Stomach (tissue), 8 donors: ENCODE measurements at regions not wholly inside any gene's neighbourhood (a gene's known extent, or its start where the extent isn't known, plus 50 kb on each side); places are given as distances from the start of the nearest gene placed in this dataset.
"Not testable (repeated sequence)": the region's sequence is repeated elsewhere in the genome, so short reads cannot be mapped to it uniquely, and the experiment has no call there.

Experiments used
- DNase-seq, 2 donors: peaks; one replicate each; pipeline versions ENCODE4 v3.0.0 to v3.0.0-alpha.2; 2013 to 2019
- H3K27ac ChIP-seq, 5 donors: fragments of 200-600 bp in 4 of 5; sonication (generic) in 4 of 5; one replicate each; pipeline ENCODE4 v1.5.1; 2013 to 2019; ENCODE audit warnings: mild to moderate bottlenecking in 1 of 5, moderate library complexity in 1 of 5
- H3K27me3 ChIP-seq, 3 donors: fragments of 200-600 bp; sonication (generic); one replicate each; pipeline ENCODE4 v1.5.1; 2017 to 2019; ENCODE audit warnings: mixed run types in 1 of 3
- H3K36me3 ChIP-seq, 4 donors: fragments of 200-600 bp; sonication (generic); 1 replicate in 3 of 4; 2 replicates in 1 of 4; pipeline ENCODE4 v1.5.1; 2016 to 2019
- H3K4me1 ChIP-seq, 4 donors: fragments of 200-600 bp; sonication (generic); one replicate each; pipeline ENCODE4 v1.5.1; 2016 to 2019
- H3K4me3 ChIP-seq, 4 donors: fragments of 200-600 bp; sonication (generic) in 3 of 4; one replicate each; pipeline ENCODE4 v1.5.1; 2016 to 2019; ENCODE audit warnings: mild to moderate bottlenecking in 1 of 4
- H3K9me3 ChIP-seq, 4 donors: fragments of 200-600 bp; sonication (generic); one replicate each; pipeline ENCODE4 v1.5.1; 2016 to 2019
- EP300 ChIP-seq: sonication (generic); formaldehyde crosslinking; IDR thresholded peaks from one replicate; pipeline ENCODE4 v1.6.1; 2017; ENCODE audit warnings: antibody characterized with exemption
- POLR2A ChIP-seq, 4 donors: fragments of 450-650 bp; IDR thresholded peaks; one replicate each; pipeline ENCODE4 v1.6.1; 2016; ENCODE audit warnings: antibody characterized with exemption in 4 of 4, control low read depth in 2 of 4, mild to moderate bottlenecking in 1 of 4, moderate library complexity in 1 of 4
- POLR2AphosphoS5 ChIP-seq, 3 donors: sonication (generic); formaldehyde crosslinking; IDR thresholded peaks; one replicate each; pipeline ENCODE4 v1.6.1; 2016; ENCODE audit warnings: antibody characterized with exemption in 3 of 3
- WGBS, 5 donors: extraction: QIAGEN DNeasy Blood & Tissue Kit in 3 of 5; methylation state at CpG; one replicate each; pipeline versions ENCODE4 v1.1.5 to v1.1.7; 2013 to 2018; 5-methylcytosine and 5-hydroxymethylcytosine counted together
- intact Hi-C: fragments of 100-400 bp; cut with DNase I; formaldehyde crosslinking; loops from one replicate; pipeline ENCODE4 v1.15.1; 2023; ENCODE audit warnings: low total_unique reads
- TF ChIP-seq, protein P1 (sequence below), 7 experiments: fragments of 450-650 bp in 4 of 7; fragments of 200-600 bp in 3 of 7; sonication (generic) in 3 of 7; IDR thresholded peaks; one replicate each; pipeline ENCODE4 v1.5.1; 2016 to 2019; ENCODE audit warnings: antibody characterized with exemption in 7 of 7, control low read depth in 2 of 7, mild to moderate bottlenecking in 1 of 7
- donor health status: healthy with polysubstance abuse.
- donor health status: Bipolar disorder and iron deficiency.
- donor health status: healthy.

DNA sequence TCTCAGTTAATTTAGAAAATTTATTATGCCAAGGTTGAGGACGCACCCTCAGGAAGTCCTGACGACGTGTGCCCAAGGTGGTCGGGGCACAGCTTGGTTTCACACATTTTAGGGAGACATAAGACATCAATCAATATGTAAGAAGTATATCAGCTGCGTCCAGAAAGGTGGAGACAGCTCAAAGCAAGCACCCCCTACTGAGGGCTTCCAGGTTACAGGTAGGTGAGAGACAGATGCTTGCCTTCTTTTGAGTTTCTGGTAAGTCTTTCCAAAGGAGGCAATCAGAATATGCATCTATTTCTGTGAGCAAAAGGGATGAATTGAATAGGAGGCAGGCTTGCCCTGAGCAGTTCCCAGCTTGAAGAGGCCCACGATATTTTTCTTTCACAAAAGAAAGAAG is 614.3 kb downstream of the XPNPEP1 start:
- Histone ChIP-seq H3K4me3 (no peak overlapping the region), H3K36me3 (no peaks in the 10 kb centered on the region), H3K27ac (no peak overlapping the region), H3K4me1 (no peaks in the 10 kb centered on the region), H3K9me3 (no peaks in the 10 kb centered on the region), H3K27me3 (no peaks in the 10 kb centered on the region)
- intact Hi-C loops: no loop called here
- DNase-seq: no peak
- WGBS, 5 donors: 49 to 62% (median 52%) methylated on average over 6 of the region's 6 CpGs
- TF ChIP-seq, protein P1, sequence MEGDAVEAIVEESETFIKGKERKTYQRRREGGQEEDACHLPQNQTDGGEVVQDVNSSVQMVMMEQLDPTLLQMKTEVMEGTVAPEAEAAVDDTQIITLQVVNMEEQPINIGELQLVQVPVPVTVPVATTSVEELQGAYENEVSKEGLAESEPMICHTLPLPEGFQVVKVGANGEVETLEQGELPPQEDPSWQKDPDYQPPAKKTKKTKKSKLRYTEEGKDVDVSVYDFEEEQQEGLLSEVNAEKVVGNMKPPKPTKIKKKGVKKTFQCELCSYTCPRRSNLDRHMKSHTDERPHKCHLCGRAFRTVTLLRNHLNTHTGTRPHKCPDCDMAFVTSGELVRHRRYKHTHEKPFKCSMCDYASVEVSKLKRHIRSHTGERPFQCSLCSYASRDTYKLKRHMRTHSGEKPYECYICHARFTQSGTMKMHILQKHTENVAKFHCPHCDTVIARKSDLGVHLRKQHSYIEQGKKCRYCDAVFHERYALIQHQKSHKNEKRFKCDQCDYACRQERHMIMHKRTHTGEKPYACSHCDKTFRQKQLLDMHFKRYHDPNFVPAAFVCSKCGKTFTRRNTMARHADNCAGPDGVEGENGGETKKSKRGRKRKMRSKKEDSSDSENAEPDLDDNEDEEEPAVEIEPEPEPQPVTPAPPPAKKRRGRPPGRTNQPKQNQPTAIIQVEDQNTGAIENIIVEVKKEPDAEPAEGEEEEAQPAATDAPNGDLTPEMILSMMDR (IDR thresholded peaks at IDR 0.05): no peak

DNA sequence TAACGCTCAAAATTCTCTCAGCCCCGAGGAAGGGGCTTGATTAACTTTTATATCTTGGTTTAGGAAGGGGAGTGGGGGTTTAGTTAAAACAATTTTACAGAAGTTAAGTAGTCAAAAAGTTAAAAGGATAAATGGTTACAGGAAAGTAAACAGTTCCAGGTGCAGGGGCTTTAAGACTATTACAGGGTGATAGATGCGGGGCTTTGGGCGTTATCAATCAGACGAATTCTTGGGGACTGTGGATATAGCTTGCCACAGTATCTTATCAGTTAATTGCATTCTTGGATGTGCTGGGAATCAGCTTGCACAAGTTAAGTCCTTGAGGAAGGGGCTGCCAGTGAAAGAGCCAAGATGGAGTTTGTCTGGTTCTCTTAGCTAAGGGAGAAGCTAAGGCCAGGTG is 616.2 kb downstream of the XPNPEP1 start:
- 17 to 53% (median 34%) methylated on average over 5 of the region's 5 CpGs for WGBS, 5 donors
- H3K4me1 ChIP-seq, intact Hi-C loops: not testable (repeated sequence)

DNA sequence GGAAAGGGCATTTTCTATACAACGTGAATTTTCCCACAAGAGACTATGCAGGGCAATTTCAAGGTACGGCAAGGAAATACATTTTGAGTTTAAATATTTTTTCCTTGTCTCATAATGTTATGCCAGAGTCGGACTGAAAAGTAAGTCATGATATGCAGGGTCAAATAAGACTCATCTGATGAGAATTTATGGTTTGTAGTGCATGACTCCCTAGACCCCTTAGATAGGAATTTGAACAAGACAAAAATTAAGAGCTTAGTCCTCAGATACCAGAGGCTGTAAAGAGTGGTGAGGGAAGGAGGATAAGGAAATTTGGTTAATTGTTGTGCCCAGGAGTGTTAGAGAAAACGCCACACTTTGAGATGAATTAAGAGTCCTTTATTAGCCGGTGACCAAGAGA is 616.6 kb downstream of the XPNPEP1 start:
- TF ChIP-seq POLR2AphosphoS5 (IDR thresholded peaks at IDR 0.05) (no peak), POLR2A (IDR thresholded peaks at IDR 0.05) (no peak), EP300 (no peak)
- TF ChIP-seq, protein P1 (IDR thresholded peaks at IDR 0.05): no peak
- 27 to 39% (median 31%) methylated on average over 5 of the region's 5 CpGs for WGBS, 5 donors
- H3K27ac ChIP-seq: no peak overlapping the region
- H3K27me3 ChIP-seq: no peaks in the 10 kb centered on the region
- no peak for DNase-seq
- H3K4me1 ChIP-seq: no peaks in the 10 kb centered on the region
- no peaks in the 10 kb centered on the region for H3K36me3 ChIP-seq
- H3K9me3 ChIP-seq: no peaks in the 10 kb centered on the region
- intact Hi-C loops: no loop called here
- H3K4me3 ChIP-seq: no peak overlapping the region

More for the DNA sequence above, 616.2 kb downstream of the XPNPEP1 start:
- not testable (repeated sequence) for H3K36me3 ChIP-seq, H3K27me3 ChIP-seq, H3K4me3 ChIP-seq, H3K27ac ChIP-seq, DNase-seq, H3K9me3 ChIP-seq

DNA sequence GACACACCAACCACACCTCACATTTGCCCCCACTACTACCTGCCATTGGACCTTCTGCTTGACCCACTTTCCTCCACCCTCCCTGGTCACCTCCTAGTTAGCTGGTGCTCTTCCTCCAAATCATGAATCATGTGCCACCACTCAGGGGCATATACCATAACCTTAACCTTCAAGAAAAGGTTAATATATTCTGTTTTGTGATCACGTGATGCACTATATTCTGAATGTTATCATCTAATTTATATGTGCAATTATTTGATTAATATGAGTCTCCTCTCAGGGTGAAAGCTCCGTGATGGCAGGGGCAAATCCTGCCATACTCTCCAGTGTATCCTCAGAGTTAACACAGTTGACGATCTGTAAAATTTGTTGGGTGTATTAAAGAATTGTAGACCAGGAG is 635.5 kb downstream of the XPNPEP1 start:
- no peak for DNase-seq
- H3K27ac ChIP-seq: no peak overlapping the region
- intact Hi-C loops: no loop called here
- 77 to 86% (median 80%) methylated on average over 3 of the region's 3 CpGs for WGBS, 5 donors
- H3K36me3 ChIP-seq: no peaks in the 10 kb centered on the region
- peaks cover 0 to 4% (median 1%) of the 10 kb centered on the region in 4 donors for H3K4me1 ChIP-seq
- no peaks in the 10 kb centered on the region for H3K9me3 ChIP-seq
- no peaks in the 10 kb centered on the region for H3K27me3 ChIP-seq
- H3K4me3 ChIP-seq: no peak overlapping the region
- no peak for TF ChIP-seq POLR2A (IDR thresholded peaks at IDR 0.05)
- TF ChIP-seq, protein P1 (IDR thresholded peaks at IDR 0.05): no peak
- no peak for TF ChIP-seq EP300
- no peak for TF ChIP-seq POLR2AphosphoS5 (IDR thresholded peaks at IDR 0.05)

DNA sequence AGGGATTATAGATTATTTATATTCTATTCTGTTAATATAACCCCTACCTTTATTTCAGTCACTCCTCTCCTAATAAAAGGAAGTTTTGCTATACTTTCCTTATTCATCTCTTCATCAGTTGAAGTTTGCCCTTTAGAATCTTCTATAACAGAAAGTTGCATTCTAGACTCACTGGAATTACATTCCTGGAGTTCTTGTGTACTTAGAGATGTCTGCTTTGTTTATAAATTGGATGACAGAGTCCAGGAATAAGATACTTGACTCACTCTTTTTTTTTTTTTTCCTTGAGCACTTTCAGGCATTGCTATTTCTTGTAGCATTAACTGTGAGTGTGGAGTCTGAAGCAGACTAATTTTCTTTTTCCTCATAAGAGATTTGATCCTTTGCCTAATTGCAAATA is 640.8 kb downstream of the XPNPEP1 start:
- Histone ChIP-seq H3K9me3 (no peaks in the 10 kb centered on the region), H3K36me3 (no peaks in the 10 kb centered on the region), H3K4me1 (peaks cover 0 to 10% (median 3%) of the 10 kb centered on the region in 4 donors), H3K4me3 (no peak overlapping the region), H3K27me3 (no peaks in the 10 kb centered on the region), H3K27ac (no peak overlapping the region)
- peak in 1 of 2 donors; percentile 56 for DNase-seq
- intact Hi-C loops: no loop called here
- TF ChIP-seq POLR2A (IDR thresholded peaks at IDR 0.05) (no peak), POLR2AphosphoS5 (IDR thresholded peaks at IDR 0.05) (peak in 1 of 3 donors; percentile 24), EP300 (no peak)
- TF ChIP-seq, protein P1 (IDR thresholded peaks at IDR 0.05): no peak
